ENCODE measurements at regions not wholly inside any gene's neighbourhood (a gene's known extent, or its start where the extent isn't known, plus 50 kb on each side); places are given as distances from the start of the nearest gene placed in this dataset.

GRCh38 chr10:93235686-93236085 lies 162.0 kb downstream of the CYP26A1 start:
- TF ChIP-seq CTCF (IDR thresholded peaks at IDR 0.05): no peak
- no peak for TF ChIP-seq POLR2A (IDR thresholded peaks at IDR 0.05)

Measured in thyroid gland (tissue), 4 donors.